Fibroblast of upper back skin (primary cell): ENCODE measurements at regions not wholly inside any gene's neighbourhood (a gene's known extent, or its start where the extent isn't known, plus 50 kb on each side); places are given as distances from the start of the nearest gene placed in this dataset.

Experiments
- DNase-seq: peaks from one replicate; pipeline ENCODE4 v3.0.0-alpha.2; 2013

- DNase-seq, result no peak
Observed at GRCh38 chr13:76038920-76039716, 403.0 kb downstream of the LMO7 start.

- no peak for DNase-seq
Observed at GRCh38 chr13:76036176-76036575, 400.0 kb downstream of the LMO7 start.

DNA sequence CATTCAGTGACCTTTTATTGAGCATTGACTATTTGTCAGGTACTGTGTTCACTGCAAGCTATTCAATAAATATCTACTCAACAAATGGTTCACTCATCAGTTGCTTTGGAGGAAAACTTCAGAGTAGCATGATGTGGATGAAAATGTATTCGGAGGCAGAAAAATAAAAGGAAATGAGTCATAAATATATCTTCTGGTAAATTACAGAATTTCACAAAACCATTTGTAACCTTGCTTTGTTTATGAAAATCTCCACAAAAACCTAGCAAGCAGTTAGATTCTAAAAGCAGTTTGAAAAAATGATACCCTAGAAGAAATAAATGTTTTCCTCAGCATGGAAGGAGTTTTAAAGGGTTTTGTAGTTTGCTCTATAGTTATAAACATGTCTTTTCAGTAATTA lies 399.6 kb downstream of the LMO7 start:
- DNase-seq, result no peak

- no peak for DNase-seq
Observed at GRCh38 chr13:76029706-76030105, 393.6 kb downstream of the LMO7 start.

- no peak for DNase-seq
Observed at GRCh38 chr13:76029088-76029487, 393.0 kb downstream of the LMO7 start.

DNA sequence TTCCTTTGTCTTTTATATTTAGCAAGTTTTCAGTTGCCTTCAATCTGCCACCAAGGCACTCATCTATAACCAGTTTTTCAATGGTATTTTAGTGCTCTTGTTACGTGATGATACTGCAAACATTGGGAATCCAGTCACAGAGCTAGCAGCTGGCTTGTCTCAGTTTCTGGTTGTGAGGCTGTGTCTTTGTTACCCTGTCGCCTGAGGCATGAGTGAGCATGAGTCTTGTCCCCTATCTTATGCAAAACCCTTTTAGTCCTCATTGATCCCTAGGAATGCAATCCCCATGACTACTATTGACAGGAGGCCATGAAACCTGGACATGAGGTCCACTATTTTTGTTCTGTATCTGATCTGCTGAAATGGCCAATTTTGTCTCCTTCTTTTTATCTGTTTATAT lies 391.0 kb downstream of the LMO7 start:
- no peak for DNase-seq

DNA sequence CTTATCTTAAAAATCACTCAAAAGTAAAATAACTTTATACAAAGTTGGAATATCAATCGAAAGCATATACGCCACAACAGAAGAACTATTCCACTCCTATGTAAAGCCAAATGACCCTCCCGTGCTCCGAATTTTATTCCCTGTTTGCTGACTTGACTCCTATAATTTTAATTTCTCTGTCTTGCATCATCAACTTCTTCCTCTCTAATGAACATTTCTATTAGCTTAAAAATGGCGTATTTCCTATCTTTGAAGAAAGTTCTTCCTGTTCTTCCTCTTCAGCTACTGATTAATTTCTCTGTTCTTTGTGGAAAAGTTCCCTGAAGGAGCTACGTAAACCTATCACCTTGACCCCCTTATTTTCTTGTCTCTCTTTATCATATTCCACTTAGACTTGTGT lies 389.3 kb downstream of the LMO7 start:
- DNase-seq, result no peak

DNA sequence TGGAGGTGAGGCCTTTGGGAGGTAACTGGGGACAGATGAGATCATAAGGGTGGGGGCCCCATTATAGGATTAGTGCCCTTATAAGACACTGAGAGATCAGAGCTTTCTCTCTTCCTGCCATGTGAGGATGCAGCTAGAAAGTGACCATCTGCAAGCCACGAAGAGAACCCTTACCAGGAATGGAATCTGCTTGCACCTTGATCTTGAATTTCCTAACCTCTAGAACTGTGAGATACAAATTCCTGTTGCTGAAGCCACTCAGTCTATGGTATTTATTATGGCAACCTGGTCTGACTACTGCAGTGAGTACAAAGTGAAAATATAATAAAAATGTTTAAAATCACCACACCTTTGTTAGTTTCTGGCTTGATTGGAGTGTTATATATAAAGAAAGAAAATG lies 388.0 kb downstream of the LMO7 start:
- DNase-seq, result no peak

DNA sequence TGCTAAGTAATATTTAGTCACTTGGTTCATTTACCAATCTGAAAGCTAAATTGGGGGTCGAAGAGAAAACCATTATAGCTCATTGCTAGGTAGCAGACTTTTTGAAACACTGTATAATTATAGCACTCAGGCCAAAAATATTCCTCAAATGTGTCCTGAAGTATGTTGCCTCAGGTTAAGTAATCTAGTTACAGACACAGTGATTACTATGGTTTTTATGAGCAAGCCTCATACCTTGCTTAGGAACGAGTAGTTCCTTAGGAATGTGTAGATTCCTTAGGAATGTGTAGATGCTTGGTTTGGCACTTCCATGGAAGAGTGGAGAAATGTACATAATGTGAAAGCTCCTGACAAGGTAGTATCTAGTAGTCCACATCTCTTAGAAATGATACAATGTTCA lies 387.5 kb downstream of the LMO7 start:
- DNase-seq, result peak; percentile 84

DNA sequence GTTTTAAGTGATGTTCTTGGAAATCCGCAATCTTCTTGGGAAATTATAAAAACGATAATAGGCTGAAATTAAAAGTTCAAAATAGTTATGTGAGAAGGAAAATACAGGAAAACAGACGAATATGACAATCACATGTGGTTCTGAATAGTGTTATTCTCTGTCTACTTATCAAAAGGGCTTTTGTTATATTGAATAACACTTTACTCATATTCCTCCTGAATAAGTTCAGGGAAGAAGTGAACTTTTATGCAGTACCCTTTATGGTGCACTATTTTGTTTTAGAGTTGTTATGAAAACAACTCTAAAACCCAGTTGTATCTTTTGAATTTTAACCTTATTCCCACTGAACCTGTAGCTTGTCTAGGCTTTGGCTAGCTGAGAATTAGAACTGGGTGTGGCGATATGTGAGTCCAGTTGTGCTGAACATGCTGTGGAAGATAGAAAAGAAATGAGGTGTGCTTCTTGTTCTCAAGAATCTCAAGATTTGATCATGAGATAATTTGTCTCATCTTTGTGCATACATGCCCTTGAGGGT lies 384.4 kb downstream of the LMO7 start:
- DNase-seq, result no peak

GRCh38 chr13:76019421-76020044 lies 383.4 kb downstream of the LMO7 start:
- no peak for DNase-seq

GRCh38 chr13:76017861-76018556 lies 381.9 kb downstream of the LMO7 start:
- no peak for DNase-seq

DNA sequence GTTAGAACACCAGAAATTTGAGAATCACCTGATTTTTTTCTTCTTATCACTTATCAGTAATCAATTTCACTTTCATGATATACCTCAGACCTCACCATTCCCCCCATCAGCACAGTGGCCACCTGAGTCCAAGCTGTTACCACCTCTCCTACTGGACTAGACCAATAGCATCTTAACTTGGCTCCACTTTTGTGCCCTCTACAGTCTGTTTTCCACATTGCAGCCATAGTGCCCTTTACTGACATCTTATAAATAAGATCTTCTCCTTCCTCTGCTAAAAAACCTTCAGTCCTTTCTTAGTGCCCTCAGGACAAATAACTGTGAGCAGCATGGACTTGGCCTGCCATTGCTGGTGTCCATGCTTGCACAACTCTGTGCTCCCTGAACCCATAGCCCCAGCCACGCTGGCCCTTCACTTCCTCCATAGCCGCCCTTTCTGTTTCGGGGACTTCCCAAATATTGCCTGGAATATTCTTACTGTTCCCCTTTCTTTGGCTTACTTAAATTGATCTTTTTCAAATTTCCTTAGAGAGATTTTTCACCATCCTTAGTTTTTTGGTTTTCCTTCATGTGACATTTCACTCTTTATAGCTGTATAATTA lies 380.8 kb downstream of the LMO7 start:
- DNase-seq, result no peak

DNA sequence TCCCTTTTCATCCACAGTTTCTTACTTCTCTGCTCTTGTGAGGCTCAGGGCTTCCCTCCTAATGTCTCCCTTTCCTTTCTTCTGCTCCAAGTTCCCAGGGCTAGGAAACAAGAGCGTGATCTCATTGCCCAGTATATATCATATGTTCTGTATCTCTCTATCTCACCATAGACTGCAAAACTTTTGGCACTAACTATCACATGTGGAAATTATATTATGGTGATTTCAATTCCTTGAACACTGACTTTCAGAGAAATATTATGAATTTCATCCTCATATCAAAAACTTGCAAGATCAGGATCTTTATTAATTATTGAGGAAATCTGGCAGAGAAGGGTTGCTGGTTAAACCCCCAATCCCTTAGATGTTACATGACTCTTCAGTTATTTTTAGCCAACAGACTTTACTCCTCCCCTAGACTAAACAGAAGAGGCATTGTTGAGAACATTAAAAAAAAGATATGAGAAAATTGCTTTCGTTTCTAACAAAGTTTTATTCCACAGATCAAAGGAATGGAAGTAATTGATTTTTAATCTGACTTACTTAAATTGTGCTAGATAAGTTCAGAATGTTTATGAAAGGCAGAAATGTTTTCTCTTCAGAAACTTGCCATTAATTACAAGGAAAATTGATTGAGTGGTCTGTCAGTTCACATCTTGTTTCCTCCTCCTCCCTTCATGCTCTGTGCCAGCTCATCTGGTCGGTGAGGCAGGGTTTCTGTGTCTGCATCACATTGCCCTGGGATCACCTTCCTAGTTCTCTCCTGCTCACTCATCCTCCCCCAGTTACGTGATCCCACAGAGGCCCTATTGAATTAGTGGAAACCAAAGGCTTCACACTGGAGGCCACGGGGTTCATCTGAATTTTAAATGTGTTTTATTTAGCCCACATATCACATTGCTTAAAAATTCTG lies 378.5 kb downstream of the LMO7 start:
- peak; percentile 60 for DNase-seq

GRCh38 chr13:76012091-76012721 lies 376.1 kb downstream of the LMO7 start:
- peak; percentile 75 for DNase-seq

- DNase-seq, result peak; percentile 26
Observed at GRCh38 chr13:76009267-76009890, 373.2 kb downstream of the LMO7 start.

- DNase-seq, result peak; percentile 41
Observed at GRCh38 chr13:76004416-76004815, 368.3 kb downstream of the LMO7 start.

DNA sequence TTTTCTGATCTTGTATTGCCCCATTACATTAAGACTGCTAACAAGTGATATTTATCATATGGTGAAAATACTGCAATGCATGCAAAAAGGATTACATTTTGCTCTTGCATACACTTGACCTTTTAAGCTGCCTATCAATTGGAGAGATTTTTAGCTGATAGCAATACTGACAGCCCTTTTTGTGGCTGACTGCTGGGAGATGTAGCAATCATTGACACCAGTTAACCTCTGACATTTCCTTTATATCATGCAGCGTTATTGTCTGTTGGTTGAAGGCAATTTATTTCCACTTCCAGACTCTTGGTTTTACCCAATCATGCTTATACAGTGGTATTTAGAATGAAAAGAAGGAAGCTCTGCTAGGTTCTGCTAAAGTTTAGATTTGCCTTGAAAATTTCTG lies 364.0 kb downstream of the LMO7 start:
- no peak for DNase-seq

DNA sequence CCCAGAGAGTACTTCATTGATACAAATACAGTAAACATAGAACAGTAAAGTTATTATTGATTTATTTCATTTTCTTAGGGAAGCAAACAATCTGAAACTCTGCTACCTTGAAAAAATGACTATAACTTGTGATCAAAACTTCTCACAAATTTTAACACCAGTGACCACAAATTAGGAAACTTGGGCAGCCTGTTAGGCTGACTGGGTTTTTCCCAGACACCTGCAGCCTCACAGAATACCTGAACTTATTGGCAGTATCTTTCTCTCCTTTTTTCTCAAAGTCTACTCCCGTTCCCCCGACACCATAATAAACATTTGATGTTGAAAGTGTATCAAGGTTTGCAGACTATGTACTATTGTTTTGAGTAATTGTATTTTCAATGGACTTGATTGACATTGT lies 360.5 kb downstream of the LMO7 start:
- no peak for DNase-seq

DNA sequence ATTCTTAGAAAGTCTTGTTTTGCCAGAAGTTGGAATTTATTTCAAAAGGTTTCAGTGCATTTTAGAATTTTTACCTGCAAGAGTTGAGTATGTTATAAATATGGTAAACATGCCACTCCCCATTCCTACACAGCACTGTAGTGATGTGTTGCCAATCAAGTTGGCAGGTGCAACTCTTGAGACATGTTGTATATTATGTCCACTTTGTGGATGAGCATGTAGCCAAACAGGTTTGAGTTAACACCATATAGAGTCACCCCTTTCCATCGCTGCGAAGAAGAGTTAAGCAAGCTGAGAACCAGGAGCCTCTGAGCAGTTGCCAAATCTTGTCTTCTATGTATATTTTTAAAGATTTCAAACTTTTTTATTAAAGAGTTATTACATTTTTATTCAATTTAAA lies 359.8 kb downstream of the LMO7 start:
- no peak for DNase-seq

- no peak for DNase-seq
Observed at GRCh38 chr13:75993823-75994222, 357.7 kb downstream of the LMO7 start.
